ENCODE measurements at regions not wholly inside any gene's neighbourhood (a gene's known extent, or its start where the extent isn't known, plus 50 kb on each side); places are given as distances from the start of the nearest gene placed in this dataset.
A peak's percentile ranks its signal among the peaks of the same experiment; 100 is the strongest.

GRCh38 chr18:41724195-41724594 is 230.8 kb upstream of the PIK3C3 start:
- Histone ChIP-seq H3K27ac (ENCODE audit: low read depth, low read length) (no peak overlapping the region), H3K9me3 (ENCODE audit: control insufficient read depth, low read length) (no peaks in the 10 kb centered on the region), H3K4me1 (ENCODE audit: control insufficient read depth, insufficient read depth, low read length) (peaks cover 13% of the 10 kb centered on the region), H3K9ac (ENCODE audit: extremely low read depth, low read length, poor library complexity, severe bottlenecking) (no peak overlapping the region), H3K36me3 (ENCODE audit: control insufficient read depth, insufficient read depth, low read length) (no peaks in the 10 kb centered on the region), H3K4me3 (ENCODE audit: low read length) (no peak overlapping the region), H3K27me3 (ENCODE audit: control insufficient read depth, insufficient read depth, low read length, poor library complexity, severe bottlenecking) (no peaks in the 10 kb centered on the region)
- H3K4me1 Mint-ChIP-seq, result peaks cover 14% of the 10 kb centered on the region
- H3K27me3 Mint-ChIP-seq (ENCODE audit: insufficient read depth), result no peaks in the 10 kb centered on the region
- WGBS, 2 experiments (ENCODE audit: insufficient coverage in 1 of 2, insufficient read length in 1 of 2), result 87 to 91% methylated on average over 3 to 6 of the region's 6 CpGs
- TF ChIP-seq CTCF (conservative IDR thresholded peaks at IDR 0.05), result no peak
- H3K9me3 Mint-ChIP-seq, result no peaks in the 10 kb centered on the region
- no peak overlapping the region for H3K27ac Mint-ChIP-seq
- no peak overlapping the region for H3K4me3 Mint-ChIP-seq
- DNase-seq, result no peak
- no peaks in the 10 kb centered on the region for H3K36me3 Mint-ChIP-seq (ENCODE audit: low read depth)

GRCh38 chr18:41721103-41721790 is 233.8 kb upstream of the PIK3C3 start:
- Histone ChIP-seq H3K4me1 (ENCODE audit: control insufficient read depth, insufficient read depth, low read length) (peaks cover 13% of the 10 kb centered on the region), H3K36me3 (ENCODE audit: control insufficient read depth, insufficient read depth, low read length) (no peaks in the 10 kb centered on the region), H3K4me3 (ENCODE audit: low read length) (peak overlapping the region; percentile 2), H3K9ac (ENCODE audit: extremely low read depth, low read length, poor library complexity, severe bottlenecking) (no peak overlapping the region), H3K9me3 (ENCODE audit: control insufficient read depth, low read length) (no peaks in the 10 kb centered on the region), H3K27me3 (ENCODE audit: control insufficient read depth, insufficient read depth, low read length, poor library complexity, severe bottlenecking) (no peaks in the 10 kb centered on the region), H3K27ac (ENCODE audit: low read depth, low read length) (no peak overlapping the region)
- peak overlapping the region; percentile 70 for H3K27ac Mint-ChIP-seq
- no peaks in the 10 kb centered on the region for H3K36me3 Mint-ChIP-seq (ENCODE audit: low read depth)
- H3K27me3 Mint-ChIP-seq (ENCODE audit: insufficient read depth), result no peaks in the 10 kb centered on the region
- H3K9me3 Mint-ChIP-seq, result no peaks in the 10 kb centered on the region
- no peak for TF ChIP-seq CTCF (conservative IDR thresholded peaks at IDR 0.05)
- H3K4me3 Mint-ChIP-seq, result peak overlapping the region; percentile 8
- WGBS, 2 experiments (ENCODE audit: insufficient coverage in 1 of 2, insufficient read length in 1 of 2), result 55 to 58% methylated on average over 3 to 5 of the region's 5 CpGs
- H3K4me1 Mint-ChIP-seq, result peaks cover 20% of the 10 kb centered on the region
- peak; percentile 60 for DNase-seq

DNA sequence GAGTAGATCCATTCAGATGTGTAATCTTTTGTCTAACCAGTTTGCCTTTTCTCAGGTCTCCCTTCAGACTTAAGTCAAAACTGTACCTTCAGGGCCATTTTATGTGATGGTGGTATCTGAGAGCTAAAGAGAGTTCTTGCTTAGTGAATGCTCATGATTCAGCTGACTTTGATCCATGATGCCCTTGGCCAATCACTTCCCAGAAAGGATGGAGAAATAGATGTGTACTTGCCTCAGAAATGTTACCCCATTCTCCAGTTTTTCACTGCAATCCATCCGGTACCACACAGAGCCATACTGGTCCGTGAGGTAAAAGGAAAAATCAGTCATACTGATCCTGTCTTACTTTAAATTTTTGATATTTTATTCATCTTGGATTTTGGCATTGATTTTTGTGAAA is 234.8 kb upstream of the PIK3C3 start:
- Mint-ChIP-seq H3K27me3 (ENCODE audit: insufficient read depth) (no peaks in the 10 kb centered on the region), H3K36me3 (ENCODE audit: low read depth) (no peaks in the 10 kb centered on the region), H3K9me3 (no peaks in the 10 kb centered on the region), H3K4me1 (peaks cover 30% of the 10 kb centered on the region), H3K27ac (no peak overlapping the region), H3K4me3 (no peak overlapping the region)
- WGBS, 2 experiments (ENCODE audit: insufficient coverage in 1 of 2, insufficient read length in 1 of 2), result 91 to 92% methylated on average over 2 of the region's 2 CpGs
- H3K27ac ChIP-seq (ENCODE audit: low read depth, low read length), result no peak overlapping the region
- H3K27me3 ChIP-seq (ENCODE audit: control insufficient read depth, insufficient read depth, low read length, poor library complexity, severe bottlenecking), result no peaks in the 10 kb centered on the region
- H3K9ac ChIP-seq (ENCODE audit: extremely low read depth, low read length, poor library complexity, severe bottlenecking), result no peak overlapping the region
- H3K9me3 ChIP-seq (ENCODE audit: control insufficient read depth, low read length), result no peaks in the 10 kb centered on the region
- TF ChIP-seq CTCF (conservative IDR thresholded peaks at IDR 0.05), result no peak
- H3K4me1 ChIP-seq (ENCODE audit: control insufficient read depth, insufficient read depth, low read length), result peaks cover 13% of the 10 kb centered on the region
- no peak overlapping the region for H3K4me3 ChIP-seq (ENCODE audit: low read length)
- no peaks in the 10 kb centered on the region for H3K36me3 ChIP-seq (ENCODE audit: control insufficient read depth, insufficient read depth, low read length)
- DNase-seq, result no peak

All from endodermal cell (in vitro differentiated cells).